DMS 273 treated with DMSO at 0.1 percent for 48 hours (cell line): ENCODE measurements at regions not wholly inside any gene's neighbourhood (a gene's known extent, or its start where the extent isn't known, plus 50 kb on each side); places are given as distances from the start of the nearest gene placed in this dataset.

Experiments
- DNase-seq: peaks from one replicate; lab custom pipeline; 2025; lab: John Stamatoyannopoulos, UW

DNA sequence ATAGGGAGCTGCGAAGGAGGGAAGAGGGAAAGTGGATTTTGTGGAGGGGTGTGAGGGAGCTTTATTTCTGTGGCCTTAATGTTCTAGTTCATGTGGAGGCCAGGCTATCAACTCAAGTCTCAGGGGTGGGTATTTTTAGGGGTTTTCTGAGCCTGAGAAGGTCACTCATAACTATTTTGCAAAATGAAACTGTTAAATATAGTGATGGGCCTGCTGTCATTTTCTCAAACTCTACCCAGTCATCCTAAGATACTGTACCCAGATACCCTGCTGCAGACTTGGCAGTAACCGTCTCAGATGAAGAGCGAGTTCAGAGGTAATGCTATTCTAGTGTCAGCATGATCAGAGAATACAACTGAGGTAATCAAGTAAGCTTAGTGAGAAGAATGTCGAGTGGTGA, 545.0 kb upstream of the TBL1XR1 start:
- no peak for DNase-seq

DNA sequence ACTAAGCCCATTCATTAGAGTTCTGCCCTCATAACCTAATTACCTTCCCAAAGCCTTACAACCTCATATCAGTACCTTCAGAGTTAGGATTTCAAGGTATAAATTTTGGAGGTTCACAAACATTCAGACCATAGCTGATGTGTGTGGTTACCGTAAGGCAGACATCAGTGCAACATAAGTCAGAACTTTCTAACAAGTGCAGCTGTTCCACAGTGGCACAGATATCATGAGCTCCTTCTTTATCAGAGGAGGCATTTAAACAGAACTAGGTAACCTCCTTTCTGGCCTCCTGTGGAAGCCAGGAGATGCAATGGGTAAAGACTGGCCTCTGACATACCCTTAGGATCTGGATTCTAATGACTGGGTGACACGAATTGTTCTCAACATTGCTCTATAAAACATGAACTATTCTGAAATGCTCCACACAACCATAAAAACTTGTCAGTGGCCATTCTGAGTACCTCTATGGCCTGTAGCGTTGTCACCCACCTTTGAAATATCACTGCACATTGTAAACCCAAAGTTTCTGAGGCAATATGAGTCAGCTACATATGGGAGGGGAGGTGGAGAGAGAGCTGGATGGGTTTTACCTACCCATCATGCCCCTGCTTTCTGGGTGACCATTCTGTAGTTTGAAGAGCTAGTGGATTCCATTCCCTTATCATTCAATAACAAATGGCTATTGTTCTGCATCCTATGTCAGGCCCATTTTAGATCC, 546.0 kb upstream of the TBL1XR1 start:
- DNase-seq, result no peak

DNA sequence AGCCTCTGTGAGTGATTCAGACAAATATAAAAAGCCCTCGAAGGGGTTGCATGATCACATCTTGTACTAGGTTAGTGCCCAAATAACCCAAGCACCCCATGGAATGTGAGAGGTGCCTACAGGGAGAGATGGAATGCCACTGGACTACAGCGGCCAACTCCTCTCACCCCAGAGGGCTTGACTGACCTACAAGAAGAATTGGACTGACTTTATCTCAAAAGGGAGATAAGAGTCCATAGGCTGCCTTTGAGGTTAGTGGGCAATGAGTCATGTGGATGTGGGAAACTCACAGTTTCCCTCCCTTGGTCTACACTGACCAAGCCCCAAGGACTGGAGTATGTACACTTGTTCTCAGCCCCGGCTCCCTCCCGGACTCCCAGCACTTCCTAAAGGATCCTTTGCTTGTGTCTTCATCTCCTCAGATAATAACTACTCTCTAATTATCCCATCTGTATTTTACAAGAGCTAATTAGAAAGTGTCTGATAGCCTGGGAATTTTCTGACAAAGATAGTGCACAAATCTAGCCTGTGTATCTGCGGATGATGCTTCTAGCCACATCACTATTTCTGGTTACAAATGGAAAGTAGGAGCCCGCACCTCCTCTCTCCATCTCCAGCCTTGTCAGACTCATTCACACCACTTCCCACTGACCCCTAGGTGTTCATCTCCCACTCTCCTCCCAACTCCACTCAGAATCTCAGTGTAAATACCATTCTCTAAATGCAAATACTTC, 547.8 kb upstream of the TBL1XR1 start:
- DNase-seq, result no peak

DNA sequence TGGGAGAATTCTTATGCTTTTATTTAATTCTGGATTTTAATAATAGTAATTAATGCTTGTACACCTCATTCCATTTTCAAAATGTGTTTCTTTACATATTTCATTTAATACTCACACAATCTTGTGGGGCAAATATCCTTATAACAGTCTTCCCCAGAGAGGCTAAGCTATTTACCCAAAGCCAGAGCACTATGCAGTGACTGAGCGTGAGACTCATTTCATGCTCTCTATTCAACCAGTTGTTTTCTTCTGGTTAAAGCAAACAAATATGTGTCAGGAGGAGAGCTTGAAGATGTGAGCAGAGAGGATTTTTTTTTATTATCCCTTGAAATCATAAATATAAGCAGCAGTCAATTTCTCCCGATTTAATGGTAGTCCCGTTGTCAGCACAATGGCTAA, 548.3 kb upstream of the TBL1XR1 start:
- DNase-seq, result no peak

DNA sequence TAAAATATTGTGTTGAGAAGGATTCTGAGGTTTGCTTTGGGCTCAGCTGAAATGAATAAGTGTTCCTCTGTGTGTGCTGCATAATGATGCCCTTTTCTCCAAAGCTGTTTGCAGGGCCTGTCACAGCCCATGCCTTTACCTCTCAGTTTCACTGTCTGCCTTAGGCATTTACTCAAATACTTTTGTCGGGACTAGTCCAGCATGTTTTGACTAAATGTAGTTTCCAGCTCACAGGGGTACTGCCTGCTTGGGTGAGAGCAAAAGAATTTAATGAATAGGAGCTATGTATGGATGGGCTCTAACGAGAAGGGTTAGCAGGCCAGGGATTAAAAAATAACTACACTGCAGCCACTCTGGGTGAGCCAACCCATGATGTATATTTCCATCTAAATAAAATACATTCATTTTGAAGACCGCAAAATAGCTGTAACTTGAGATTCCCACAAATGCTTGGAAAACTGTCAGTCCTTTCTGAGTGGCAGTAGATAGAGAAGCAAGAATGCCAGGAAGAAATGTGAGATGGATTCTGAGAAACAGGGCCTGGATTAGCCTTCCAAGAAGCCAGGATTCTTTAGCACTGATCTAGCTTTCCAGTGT, 549.2 kb upstream of the TBL1XR1 start:
- no peak for DNase-seq

DNA sequence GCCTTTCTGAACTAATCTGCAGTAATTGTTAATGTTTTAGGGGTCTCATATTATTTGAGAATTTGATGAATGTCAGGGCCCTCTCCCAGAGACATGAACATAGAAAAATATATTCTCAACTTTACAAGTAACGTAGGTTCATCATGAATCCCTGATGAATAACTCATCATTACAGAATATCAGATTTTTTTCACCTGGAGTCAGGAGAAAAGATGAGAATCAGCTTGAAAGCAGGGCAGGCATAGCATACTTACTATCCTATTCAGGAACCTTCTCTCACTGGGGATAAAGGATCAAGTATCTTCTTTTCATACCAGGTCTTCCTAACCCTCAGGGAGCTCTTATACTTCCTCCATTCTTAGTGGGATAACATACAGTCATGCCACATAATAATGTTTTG, 552.6 kb upstream of the TBL1XR1 start:
- no peak for DNase-seq

DNA sequence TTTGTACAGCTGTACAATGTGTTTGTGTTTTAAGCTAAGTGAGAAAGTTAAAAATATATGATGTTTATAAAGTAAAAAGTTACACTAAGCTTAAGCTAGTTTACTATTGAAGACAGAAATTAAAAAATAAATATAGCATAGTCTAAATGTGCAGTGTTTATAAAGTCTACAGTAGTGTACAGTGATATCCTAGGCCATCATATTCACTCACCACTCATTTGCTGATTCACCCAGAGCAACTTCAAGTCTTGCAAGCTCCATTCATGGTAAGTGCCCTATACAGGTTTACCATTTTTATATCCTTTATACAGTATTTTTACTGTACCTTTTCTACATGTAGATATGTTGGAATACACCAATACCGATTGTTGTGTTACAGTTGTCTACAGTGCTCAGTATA, 553.2 kb upstream of the TBL1XR1 start:
- no peak for DNase-seq

DNA sequence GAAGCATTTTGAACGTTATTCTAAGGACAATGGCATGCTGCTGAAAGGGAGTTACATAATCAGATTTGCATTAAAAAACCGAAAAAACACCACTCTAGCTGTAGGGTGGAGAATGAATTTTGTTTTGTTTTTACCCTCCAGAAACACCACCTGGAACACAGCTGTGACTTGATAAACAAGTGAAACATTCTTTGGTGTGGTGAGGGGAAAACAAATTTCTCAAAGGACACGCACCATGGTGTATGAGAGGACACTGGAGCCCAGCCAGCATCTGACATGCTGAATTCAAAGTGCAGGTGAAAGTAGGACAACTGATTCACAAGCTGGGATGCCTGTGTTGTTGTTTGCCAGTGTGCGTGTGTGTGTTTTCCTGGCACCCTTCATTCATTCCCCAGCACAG, 554.5 kb upstream of the TBL1XR1 start:
- no peak for DNase-seq

DNA sequence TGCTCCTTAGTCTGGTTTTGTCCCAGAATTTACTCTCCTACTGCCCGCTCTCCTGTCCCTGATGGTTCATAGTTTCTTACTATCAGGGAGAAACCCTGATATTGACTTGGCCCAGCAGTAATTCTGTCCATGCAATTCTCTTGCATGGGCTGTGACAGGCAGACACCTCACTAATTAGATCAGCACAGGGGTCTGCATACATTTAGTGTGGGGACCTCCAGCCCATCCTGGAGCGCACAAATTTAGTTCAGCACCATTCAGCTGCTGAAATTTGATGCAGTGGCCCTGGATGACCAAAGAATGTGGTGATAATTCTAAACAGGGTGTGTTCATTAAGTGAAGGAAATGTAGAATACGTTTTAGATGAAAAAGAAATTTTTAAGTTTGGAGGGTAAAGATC, 555.5 kb upstream of the TBL1XR1 start:
- no peak for DNase-seq

DNA sequence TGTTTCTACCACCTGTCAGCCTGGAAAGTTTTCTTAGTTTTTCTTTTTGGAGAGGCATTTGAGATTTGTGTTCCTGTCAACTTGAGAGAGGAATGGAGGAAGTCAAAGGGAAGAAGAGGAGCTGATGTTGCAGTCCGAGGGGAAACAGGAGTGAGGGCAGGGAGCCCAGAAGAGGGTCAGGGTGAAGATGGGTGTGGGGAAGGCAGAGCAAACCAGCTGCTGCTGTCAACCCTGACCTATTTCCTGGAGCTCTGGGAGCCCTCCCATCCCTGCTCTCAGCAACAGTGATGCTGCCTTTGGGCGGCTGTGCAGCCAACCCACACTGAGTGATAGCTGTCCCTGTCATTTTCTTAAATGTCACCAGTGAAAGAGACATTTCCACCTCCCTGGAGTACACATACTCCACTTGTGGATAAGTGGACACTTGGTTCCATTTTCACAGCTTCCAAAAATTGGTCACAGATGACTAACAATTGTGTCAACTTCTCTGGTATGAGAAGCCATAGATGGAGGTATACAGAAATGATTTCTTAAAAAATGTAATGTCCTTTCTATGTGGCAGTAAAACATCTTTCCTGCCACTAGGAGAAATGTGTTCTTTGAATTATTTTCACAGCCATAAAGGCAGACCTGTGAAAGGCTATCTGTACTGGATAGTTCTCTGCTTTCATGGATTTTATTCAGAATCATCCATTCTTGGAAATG, 556.3 kb upstream of the TBL1XR1 start:
- no peak for DNase-seq

DNA sequence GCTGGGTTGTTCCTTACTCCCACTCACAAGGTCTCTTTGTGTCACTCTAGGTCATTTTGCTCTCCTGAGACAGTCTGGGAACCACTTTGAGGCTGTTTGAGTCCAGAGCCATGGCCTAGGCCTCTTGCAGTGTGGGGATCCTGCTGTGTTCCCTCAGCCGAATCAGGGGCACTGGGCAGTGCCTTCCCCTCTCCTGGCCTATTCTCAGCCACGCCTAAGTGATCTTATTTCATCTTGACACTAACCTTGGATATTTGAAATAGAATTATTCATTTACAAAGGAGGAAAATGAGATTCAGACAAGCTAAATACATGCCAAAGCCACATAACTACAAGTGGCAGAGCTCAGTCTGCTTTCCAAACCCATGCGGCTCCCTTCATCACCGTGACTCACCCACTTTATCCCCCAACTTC, 557.2 kb upstream of the TBL1XR1 start:
- DNase-seq, result no peak

DNA sequence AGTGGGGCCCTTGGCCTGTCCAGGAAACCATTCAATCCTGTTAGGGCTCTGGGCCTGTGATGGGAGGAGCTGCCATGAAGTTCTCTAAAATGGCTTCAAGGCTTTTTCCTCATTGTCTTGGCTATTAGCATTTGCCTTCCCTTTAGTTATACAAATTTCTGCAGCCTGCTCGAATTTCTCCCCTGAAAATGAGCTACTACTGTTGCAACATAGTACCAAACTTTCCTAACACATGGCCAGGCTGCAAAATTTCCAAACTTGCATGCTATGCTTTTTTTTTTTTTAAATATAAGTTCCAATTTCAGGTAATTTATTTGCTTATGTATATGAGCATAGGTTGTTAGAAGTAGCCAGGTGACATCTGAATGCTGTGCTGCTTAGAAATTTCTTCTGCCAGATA, 560.8 kb upstream of the TBL1XR1 start:
- DNase-seq, result no peak

DNA sequence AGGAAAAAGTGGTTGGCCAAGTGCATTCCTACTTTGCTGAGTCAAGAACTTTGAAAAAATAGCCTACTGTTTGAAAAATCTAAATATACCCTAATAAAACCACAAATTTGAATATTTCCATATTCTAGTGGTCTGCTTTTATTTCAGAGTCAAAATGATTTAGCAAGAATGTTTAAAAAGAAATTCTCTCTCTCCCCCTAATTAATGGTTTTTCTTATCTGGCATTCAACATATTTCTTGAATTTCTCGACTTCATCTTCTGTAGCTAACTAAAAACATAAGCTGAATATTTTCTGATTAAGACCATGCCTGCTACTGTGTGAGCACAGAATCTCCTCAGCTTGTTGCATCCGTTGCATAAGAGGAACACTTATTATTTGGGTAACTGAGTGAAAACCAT, 563.5 kb upstream of the TBL1XR1 start:
- DNase-seq, result no peak

DNA sequence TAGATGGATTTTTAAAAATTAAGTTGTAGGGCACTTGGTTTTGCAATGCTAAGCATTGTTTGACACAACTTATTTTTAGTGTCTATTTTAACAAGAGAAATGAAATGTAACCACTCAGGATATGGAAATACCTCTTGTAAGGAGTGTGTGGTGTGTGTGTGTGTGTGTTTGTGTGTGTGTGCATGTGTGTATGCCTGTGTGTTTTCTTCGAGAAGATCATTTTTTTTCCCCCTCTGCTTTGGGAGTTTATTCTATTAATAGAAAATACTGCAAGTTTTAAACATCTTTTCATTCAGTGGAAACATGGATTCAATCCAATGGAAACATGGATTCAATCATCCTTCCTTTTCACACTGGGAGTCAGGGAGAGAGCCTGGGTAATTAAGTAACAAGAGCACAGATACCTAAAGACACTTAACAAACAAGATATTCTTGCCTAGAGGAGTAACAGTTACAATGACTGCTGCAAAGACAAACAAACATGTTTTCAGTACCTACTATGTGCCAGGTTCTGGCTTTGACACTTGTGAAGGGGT, 567.2 kb upstream of the TBL1XR1 start:
- no peak for DNase-seq

DNA sequence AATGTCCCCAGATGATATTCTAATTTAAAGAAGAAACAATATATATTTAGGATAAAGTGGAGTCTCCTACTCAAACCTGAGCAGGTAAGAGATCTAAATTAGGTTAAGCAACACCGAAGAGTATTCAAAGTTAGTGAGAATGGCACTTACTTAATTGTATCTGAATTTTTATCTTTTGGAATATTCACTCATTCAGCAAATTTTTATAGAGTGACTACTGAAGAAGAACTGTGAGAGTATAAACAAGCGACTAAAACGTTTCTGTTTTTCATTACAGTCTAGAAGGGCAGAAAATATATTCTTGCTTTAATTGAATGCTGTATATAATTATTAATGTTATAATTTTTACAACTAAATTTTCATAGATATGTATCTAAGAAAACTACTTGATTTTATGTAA, 567.7 kb upstream of the TBL1XR1 start:
- DNase-seq, result no peak

DNA sequence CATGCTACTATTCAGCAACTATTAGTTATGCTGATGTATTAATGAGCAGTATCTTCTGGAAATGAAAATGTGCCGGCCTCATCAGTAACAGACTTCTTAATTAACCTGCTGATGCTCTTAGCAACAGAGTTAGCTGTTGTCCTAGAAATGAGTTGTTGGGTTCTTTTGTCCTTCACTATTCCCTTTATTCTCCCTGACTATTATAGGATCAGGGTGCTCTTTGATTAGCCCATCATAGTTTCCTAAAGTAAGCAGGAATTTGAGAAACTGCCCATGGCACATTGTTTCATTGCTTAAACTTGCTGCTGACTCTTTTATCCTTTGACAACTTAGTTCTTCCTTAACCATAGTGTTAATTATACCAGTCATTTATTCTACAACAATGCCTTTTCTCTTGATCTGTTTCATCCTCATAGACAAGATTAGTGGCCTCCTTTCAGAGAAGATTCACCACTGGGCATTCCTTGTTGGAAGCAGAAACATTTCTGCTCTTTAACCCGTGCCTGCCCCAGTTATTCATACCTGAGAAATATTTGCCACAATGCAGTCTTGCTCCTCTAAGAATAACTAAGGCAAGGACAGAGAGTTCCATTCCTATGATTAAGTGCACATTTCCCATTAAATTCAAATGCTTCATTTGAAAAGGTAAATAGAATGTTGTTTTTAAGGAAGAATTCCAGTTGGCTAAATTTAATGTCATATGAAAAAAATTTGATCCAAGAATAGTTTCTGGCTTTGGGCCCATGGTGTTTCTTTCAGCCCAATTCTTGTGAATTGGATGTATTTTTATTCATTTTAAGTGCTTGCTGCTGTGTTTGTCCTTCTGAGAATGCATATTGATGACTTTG, 573.3 kb upstream of the TBL1XR1 start:
- DNase-seq, result no peak

DNA sequence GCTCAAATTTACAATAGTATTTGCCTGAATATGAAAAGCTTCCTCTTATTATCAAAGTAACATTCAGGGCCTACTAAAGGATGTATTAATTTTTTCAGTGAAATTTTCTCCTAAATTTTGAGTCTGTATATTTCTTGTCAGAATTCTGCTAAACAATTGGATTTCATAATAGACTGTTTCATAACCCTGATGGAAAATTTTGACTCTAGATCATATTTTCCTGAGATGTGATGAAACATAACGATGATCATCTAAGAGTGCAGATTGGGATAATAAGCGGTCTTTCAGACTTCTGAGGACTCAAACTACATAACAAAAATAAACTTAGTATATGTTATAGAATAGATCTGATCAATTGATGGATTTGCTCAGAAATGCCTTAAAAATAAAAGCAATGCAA, 574.5 kb upstream of the TBL1XR1 start:
- no peak for DNase-seq

DNA sequence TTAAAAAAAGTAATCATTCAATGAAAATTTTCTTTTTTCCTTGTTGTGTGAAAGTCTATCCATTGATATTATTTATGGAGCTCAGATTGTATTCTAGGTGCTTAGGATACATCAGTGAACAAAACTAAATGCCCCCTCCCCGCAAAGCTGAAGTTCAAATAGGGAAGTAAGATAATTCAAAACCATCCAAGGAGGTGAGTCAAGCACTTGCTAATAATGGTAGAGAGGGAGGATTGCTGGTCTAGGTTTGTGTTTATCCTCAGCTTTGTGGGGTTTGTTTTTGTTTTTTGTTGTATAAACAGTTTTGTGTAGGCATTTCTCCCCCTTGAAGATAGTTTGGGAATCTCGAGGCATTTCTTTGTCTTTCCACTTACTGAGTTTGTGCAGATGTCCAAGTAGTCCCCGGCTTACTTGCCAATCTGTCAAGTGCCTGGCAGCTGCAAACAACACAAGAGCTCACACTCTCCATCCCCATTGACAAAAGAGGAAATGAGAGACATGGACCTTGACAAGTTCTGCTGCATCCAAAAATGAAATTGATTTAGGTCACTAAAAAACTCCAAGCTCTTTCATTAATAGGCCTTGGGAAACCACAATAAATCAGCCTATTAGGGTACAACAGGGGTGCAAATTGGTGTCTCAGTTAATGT, 575.8 kb upstream of the TBL1XR1 start:
- no peak for DNase-seq

DNA sequence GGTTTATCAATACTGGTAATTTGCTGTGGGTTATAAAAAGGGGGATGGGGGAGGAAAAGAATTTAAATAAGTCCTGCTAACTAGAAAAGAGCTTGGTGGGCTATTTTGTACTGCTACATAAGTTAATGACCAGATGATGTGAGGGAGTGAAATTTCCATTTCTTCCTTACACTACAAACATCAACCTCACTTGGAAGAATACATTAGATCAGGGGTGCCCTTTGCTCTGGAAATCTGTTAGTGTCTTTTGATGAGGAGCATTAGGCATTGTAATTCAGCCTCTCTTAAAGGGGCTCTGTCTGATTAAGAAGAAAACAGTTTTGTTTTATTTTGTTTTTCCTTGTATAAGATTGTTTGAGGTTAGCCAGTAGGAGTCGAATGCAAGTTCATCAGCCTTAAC, 576.4 kb upstream of the TBL1XR1 start:
- no peak for DNase-seq

DNA sequence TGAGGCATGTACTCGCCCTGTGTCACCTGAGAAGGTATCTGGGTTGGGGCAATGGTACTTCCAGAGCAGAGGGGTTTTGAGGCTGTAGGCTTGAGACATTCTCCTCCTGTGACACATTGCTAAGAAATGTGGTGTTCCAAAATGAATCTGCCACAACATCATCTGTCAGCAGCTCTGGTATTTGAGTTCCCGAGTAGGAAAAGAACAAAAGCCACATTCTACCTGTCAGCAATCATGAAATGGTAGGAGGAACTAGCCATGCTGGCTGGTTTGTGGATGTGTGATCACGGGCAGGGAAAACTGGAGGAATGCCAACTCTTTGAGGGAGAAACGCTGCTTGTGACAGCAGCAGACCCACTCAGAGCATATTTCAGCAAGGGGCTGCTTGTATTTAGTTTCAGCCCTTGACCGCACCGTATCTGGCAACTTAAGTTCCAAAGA, 579.4 kb upstream of the TBL1XR1 start:
- DNase-seq, result no peak

DNA sequence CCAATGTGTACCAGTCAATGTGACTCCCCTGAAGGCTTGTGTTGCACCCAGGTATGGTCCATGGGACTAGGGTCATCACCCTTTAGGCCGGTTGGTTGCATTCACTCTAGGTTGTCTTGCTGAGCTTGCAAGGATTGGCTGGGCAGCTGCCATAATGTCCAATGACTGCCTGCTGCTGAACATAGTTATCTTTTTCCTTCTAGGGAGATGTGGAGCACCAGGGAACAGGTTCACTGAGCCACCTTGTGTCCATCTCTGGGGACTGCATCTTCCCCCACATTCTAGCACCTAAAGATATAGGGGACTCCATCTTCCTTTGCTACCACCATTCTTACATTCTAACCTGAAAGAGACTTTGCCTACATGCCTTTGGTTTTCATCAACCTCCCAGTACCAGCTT, 580.4 kb upstream of the TBL1XR1 start:
- peak; percentile 45 for DNase-seq
